ENCODE measurements at regions not wholly inside any gene's neighbourhood (a gene's known extent, or its start where the extent isn't known, plus 50 kb on each side); places are given as distances from the start of the nearest gene placed in this dataset.

DNA sequence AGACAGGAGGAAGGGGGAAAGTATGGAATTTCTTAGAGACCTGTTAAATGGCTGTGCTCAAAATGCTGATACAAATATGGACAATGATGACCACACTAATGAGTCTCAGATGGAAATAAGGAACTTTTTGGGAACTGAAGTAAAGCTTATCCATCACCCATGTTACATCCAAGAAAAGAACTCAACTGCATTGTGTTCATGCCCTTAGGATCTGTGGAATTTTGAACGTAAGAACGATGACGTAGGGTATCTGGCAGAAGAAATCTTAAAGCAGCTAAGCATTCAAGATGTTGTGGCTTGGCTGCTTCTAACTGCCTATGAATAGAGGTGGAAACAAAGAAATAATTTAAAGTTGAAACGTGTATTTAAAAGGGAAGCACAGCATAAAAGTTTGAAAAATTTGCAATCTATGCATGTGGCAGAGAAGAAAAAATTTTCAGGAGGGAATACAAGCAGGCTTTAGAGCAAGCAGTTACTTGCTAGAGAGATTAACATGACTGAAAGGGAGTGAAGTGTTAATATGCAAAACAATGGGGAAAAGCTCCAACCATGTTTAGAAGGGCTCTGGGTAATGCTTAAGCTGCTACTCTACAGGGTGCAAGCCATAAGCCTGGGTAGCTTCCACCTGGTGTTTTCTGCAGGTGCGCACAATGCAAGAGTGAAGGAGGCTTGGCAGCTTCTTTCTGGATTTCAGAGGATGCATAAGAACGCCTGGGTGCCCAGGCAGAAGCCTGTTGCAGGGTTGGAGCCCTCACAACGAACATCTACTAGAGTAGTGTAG is 499.7 kb upstream of the SEMA3D start (continued):
- TF ChIP-seq CTCF (IDR thresholded peaks at IDR 0.05; ENCODE audit: low read depth, low read length, missing input control) = no peak
- no peak for TF ChIP-seq FOXA1 (IDR thresholded peaks at IDR 0.05)
- TF ChIP-seq RXRA (IDR thresholded peaks at IDR 0.05) = no peak
- no peak for TF ChIP-seq TAF1 (conservative IDR thresholded peaks at IDR 0.05)
- TF ChIP-seq EGR1 (IDR thresholded peaks at IDR 0.05; ENCODE audit: low read depth in 2 of 2) = no peak
- TF ChIP-seq FOXA2 (IDR thresholded peaks at IDR 0.05) = no peak

- Histone ChIP-seq H3K4me3 (ENCODE audit: low read depth in 1 of 3, low read length in 3 of 3) (no peak overlapping the region), H3K9ac (ENCODE audit: low read depth in 1 of 2, low read length in 2 of 2) (no peak overlapping the region), H3K27me3 (ENCODE audit: control insufficient read depth in 4 of 4, insufficient read depth in 4 of 4, low read length in 3 of 4) (no peaks in the 10 kb centered on the region), H3K9me3 (ENCODE audit: control insufficient read depth in 4 of 4, low read length in 3 of 4) (no peaks in the 10 kb centered on the region), H3K4me1 (ENCODE audit: control insufficient read depth in 4 of 4, insufficient read depth in 4 of 4, low read length in 3 of 4) (no peaks in the 10 kb centered on the region), H3K36me3 (ENCODE audit: control insufficient read depth in 4 of 4, insufficient read depth in 3 of 4, low read depth in 1 of 4, low read length in 3 of 4) (no peaks in the 10 kb centered on the region), H3K27ac (ENCODE audit: low read depth in 1 of 2, low read length in 2 of 2) (no peak overlapping the region)
- DNase-seq (ENCODE audit: low spot score) = no peak
- TF ChIP-seq FOXA2 (IDR thresholded peaks at IDR 0.05) = no peak
- no peak for TF ChIP-seq SP1 (IDR thresholded peaks at IDR 0.05)
- TF ChIP-seq ATF3 (IDR thresholded peaks at IDR 0.05) = no peak
- no peak for TF ChIP-seq ZBTB33 (IDR thresholded peaks at IDR 0.05)
- TF ChIP-seq JUND (IDR thresholded peaks at IDR 0.05) = no peak
- no peak for TF ChIP-seq NR2F2 (IDR thresholded peaks at IDR 0.05)
- TF ChIP-seq, protein P1, sequence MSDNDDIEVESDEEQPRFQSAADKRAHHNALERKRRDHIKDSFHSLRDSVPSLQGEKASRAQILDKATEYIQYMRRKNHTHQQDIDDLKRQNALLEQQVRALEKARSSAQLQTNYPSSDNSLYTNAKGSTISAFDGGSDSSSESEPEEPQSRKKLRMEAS (IDR thresholded peaks at IDR 0.05) = no peak
- TF ChIP-seq FOXA1 (IDR thresholded peaks at IDR 0.05) = no peak
- no peak for TF ChIP-seq YY1 (IDR thresholded peaks at IDR 0.05)
- no peak for TF ChIP-seq TAF1 (conservative IDR thresholded peaks at IDR 0.05)
- TF ChIP-seq EGR1 (IDR thresholded peaks at IDR 0.05; ENCODE audit: low read depth in 2 of 2) = no peak
- TF ChIP-seq GABPA (IDR thresholded peaks at IDR 0.05 in 1 of 2, conservative IDR thresholded peaks at IDR 0.05 in 1 of 2) = no peak
- TF ChIP-seq CTCF (IDR thresholded peaks at IDR 0.05; ENCODE audit: low read depth, low read length, missing input control) = no peak
- TF ChIP-seq RXRA (IDR thresholded peaks at IDR 0.05) = no peak
- TF ChIP-seq HNF4G (IDR thresholded peaks at IDR 0.05) = no peak
- no peak for TF ChIP-seq REST (IDR thresholded peaks at IDR 0.05)
- TF ChIP-seq HNF4A (conservative IDR thresholded peaks at IDR 0.05) = no peak
- TF ChIP-seq RAD21 (IDR thresholded peaks at IDR 0.05) = no peak
Observed at GRCh38 chr7:85685901-85686300, 499.0 kb upstream of the SEMA3D start.

Data from liver (tissue), 7 donors.